H9 (cell line): ENCODE measurements at regions not wholly inside any gene's neighbourhood (a gene's known extent, or its start where the extent isn't known, plus 50 kb on each side); places are given as distances from the start of the nearest gene placed in this dataset.

Source experiments
- DNase-seq: peaks from one replicate; pipeline ENCODE4 v3.0.0-alpha.2; 2017
- H2AFZ ChIP-seq: one replicate; pipeline ENCODE4 v1.6.1; 2013; ENCODE audit warnings: mild to moderate bottlenecking, low read length, control low read depth, moderate library complexity
- H2AK5ac ChIP-seq: 2 replicates; pipeline ENCODE4 v1.6.1; 2013; ENCODE audit warnings: low read length, control low read depth, mixed read lengths; ENCODE audit not compliant: insufficient read length
- H2BK120ac ChIP-seq: one replicate; pipeline ENCODE4 v1.6.1; 2013; ENCODE audit warnings: low read depth, mild to moderate bottlenecking, low read length, control low read depth, inconsistent platforms; ENCODE audit not compliant: poor library complexity, severe bottlenecking
- H2BK12ac ChIP-seq: 2 replicates; pipeline ENCODE4 v1.6.1; 2013; ENCODE audit warnings: low read length, control low read depth, mixed read lengths, low read depth; ENCODE audit not compliant: insufficient read length
- H2BK15ac ChIP-seq: 2 replicates; pipeline ENCODE4 v1.6.1; 2013; ENCODE audit warnings: low read depth, low read length, control low read depth
- H2BK20ac ChIP-seq: one replicate; pipeline ENCODE4 v1.6.1; 2013; ENCODE audit warnings: low read depth, mild to moderate bottlenecking, low read length, control low read depth, inconsistent platforms; ENCODE audit not compliant: poor library complexity, severe bottlenecking
- H2BK5ac ChIP-seq: 2 replicates; pipeline ENCODE4 v1.6.1; 2013; ENCODE audit warnings: low read length, control low read depth, mixed read lengths; ENCODE audit not compliant: insufficient read length
- H3K14ac ChIP-seq: 2 replicates; pipeline ENCODE4 v1.6.1; 2013; ENCODE audit warnings: low read length, control low read depth; ENCODE audit not compliant: insufficient read depth
- H3K18ac ChIP-seq: 2 replicates; pipeline ENCODE4 v1.6.1; 2013; ENCODE audit warnings: low read depth, mild to moderate bottlenecking, mixed read lengths, low read length, control low read depth; ENCODE audit not compliant: insufficient read length
- H3K23ac ChIP-seq: 2 replicates; pipeline ENCODE4 v1.6.1; 2013; ENCODE audit warnings: low read length, control low read depth, mixed read lengths, low read depth; ENCODE audit not compliant: insufficient read length
- H3K23me2 ChIP-seq: 2 replicates; pipeline ENCODE4 v1.6.1; 2013; ENCODE audit warnings: low read depth, mild to moderate bottlenecking, mixed read lengths, low read length, control low read depth; ENCODE audit not compliant: insufficient read length, poor library complexity, severe bottlenecking
- H3K27ac ChIP-seq: 2 replicates; pipeline ENCODE4 v1.5.1; 2013; ENCODE audit warnings: low read length, control low read depth, mixed read lengths, low read depth; ENCODE audit not compliant: insufficient read length
- H3K27me3 ChIP-seq: 2 replicates; pipeline ENCODE4 v1.6.1; 2013; ENCODE audit warnings: low read length, control low read depth, inconsistent platforms; ENCODE audit not compliant: insufficient read depth
- H3K4ac ChIP-seq: 2 replicates; pipeline ENCODE4 v1.6.1; 2013; ENCODE audit warnings: low read depth, mild to moderate bottlenecking, control low read depth, inconsistent platforms, low read length, moderate library complexity
- H3K4me1 ChIP-seq: 2 replicates; pipeline ENCODE4 v1.6.1; 2013; ENCODE audit warnings: low read length, control low read depth, inconsistent platforms; ENCODE audit not compliant: insufficient read depth
- H3K4me2 ChIP-seq: 2 replicates; pipeline ENCODE4 v1.6.1; 2013; ENCODE audit warnings: low read length, control low read depth, mixed read lengths; ENCODE audit not compliant: insufficient read length, insufficient read depth
- H3K56ac ChIP-seq: 2 replicates; pipeline ENCODE4 v1.6.1; 2013; ENCODE audit warnings: low read depth, mild to moderate bottlenecking, mixed read lengths, low read length, control low read depth; ENCODE audit not compliant: insufficient read length
- H3K79me1 ChIP-seq: 2 replicates; pipeline ENCODE4 v1.6.1; 2013; ENCODE audit warnings: low read depth, mild to moderate bottlenecking, moderate library complexity, low read length, control low read depth, inconsistent platforms; ENCODE audit not compliant: insufficient read depth, poor library complexity, severe bottlenecking
- H3K79me2 ChIP-seq: 2 replicates; pipeline ENCODE4 v1.6.1; 2013; ENCODE audit warnings: low read length, control low read depth, inconsistent platforms; ENCODE audit not compliant: insufficient read depth
- H3K9ac ChIP-seq: 2 replicates; pipeline ENCODE4 v1.6.1; 2013; ENCODE audit warnings: low read length, control low read depth, mixed read lengths; ENCODE audit not compliant: insufficient read length; ENCODE audit errors: extremely low read depth
- H3K9me3 ChIP-seq: one replicate; pipeline ENCODE4 v1.6.1; 2013; ENCODE audit warnings: low read depth, low read length, inconsistent platforms; ENCODE audit not compliant: control insufficient read depth
- H3T11ph ChIP-seq: one replicate; pipeline ENCODE4 v1.6.1; 2013; ENCODE audit warnings: mild to moderate bottlenecking, low read length, control low read depth, inconsistent platforms
- H4K20me1 ChIP-seq: one replicate; pipeline ENCODE4 v1.6.1; 2013; ENCODE audit not compliant: control insufficient read depth, insufficient read length, insufficient read depth
- H4K5ac ChIP-seq: 2 replicates; pipeline ENCODE4 v1.6.1; 2013; ENCODE audit warnings: low read depth, mild to moderate bottlenecking, mixed read lengths, low read length, control low read depth; ENCODE audit not compliant: insufficient read length
- H4K8ac ChIP-seq: replicated peaks from 2 replicates; pipeline ENCODE4 v1.6.1; 2013; ENCODE audit warnings: low read length, control low read depth, mixed read lengths, low read depth; ENCODE audit not compliant: insufficient read length
- H4K91ac ChIP-seq: 2 replicates; pipeline ENCODE4 v1.6.1; 2013; ENCODE audit warnings: low read depth, mild to moderate bottlenecking, moderate library complexity, mixed read lengths, low read length, control low read depth; ENCODE audit not compliant: insufficient read length
- H3K27ac Mint-ChIP-seq, 3 experiments: 2 replicates in 2 of 3; 3 replicates in 1 of 3; pipeline ENCODE4 v1.8.0; 2020 to 2021; ENCODE audit warnings: mixed read lengths in 3 of 3, mild to moderate bottlenecking in 1 of 3, moderate library complexity in 1 of 3
- H3K27me3 Mint-ChIP-seq: 2 replicates; pipeline ENCODE4 v1.8.0; 2021; ENCODE audit warnings: low read depth, mild to moderate bottlenecking, moderate library complexity, mixed read lengths
- H3K36me3 Mint-ChIP-seq, 3 experiments: 2 replicates in 2 of 3; 3 replicates in 1 of 3; pipeline ENCODE4 v1.8.0; 2020 to 2021; ENCODE audit warnings: low read depth in 3 of 3, mixed read lengths in 3 of 3; ENCODE audit not compliant: insufficient read depth in 1 of 3
- H3K4me1 Mint-ChIP-seq, 2 experiments: 2 replicates each; pipeline ENCODE4 v1.8.0; 2020; ENCODE audit warnings: mixed read lengths in 2 of 2
- H3K4me3 Mint-ChIP-seq, 2 experiments: 2 replicates in 1 of 2; 3 replicates in 1 of 2; pipeline ENCODE4 v1.8.0; 2020 to 2021; ENCODE audit warnings: mild to moderate bottlenecking in 2 of 2, mixed read lengths in 2 of 2, moderate library complexity in 1 of 2
- H3K9me3 Mint-ChIP-seq, 2 experiments: 2 replicates in 1 of 2; 3 replicates in 1 of 2; pipeline ENCODE4 v1.8.0; 2020; ENCODE audit warnings: mild to moderate bottlenecking in 2 of 2, mixed read lengths in 2 of 2, moderate library complexity in 1 of 2
- CTCF ChIP-seq: fragments of 200-600 bp; sonication (generic); conservative IDR thresholded peaks from 3 replicates; pipeline ENCODE4 v1.8.0; 2021; ENCODE audit warnings: antibody characterized with exemption, mild to moderate bottlenecking
- WGBS: extraction: QIAGEN DNeasy Blood & Tissue Kit; methylation state at CpG from one replicate; pipeline ENCODE4 v1.1.7; 2013; ENCODE audit warnings: missing lambda C conversion rate, low lambda C conversion rate, mixed read lengths; ENCODE audit not compliant: insufficient read length; ENCODE audit errors: extremely low coverage; 5-methylcytosine and 5-hydroxymethylcytosine counted together

- H3T11ph ChIP-seq, result no peak overlapping the region
- no peaks in the 10 kb centered on the region for H3K9me3 Mint-ChIP-seq
- no peaks in the 10 kb centered on the region; the same call in 1 of the 2 replicates for H3K27me3 Mint-ChIP-seq
- H2BK12ac ChIP-seq, result no peak overlapping the region
- H3K9me3 ChIP-seq, result no peaks in the 10 kb centered on the region
- no peak overlapping the region for H2BK5ac ChIP-seq
- no peak overlapping the region for H3K18ac ChIP-seq
- no CpG with 5 or more reads among the region's 5 CpGs for WGBS
- H3K27ac Mint-ChIP-seq, result no peak overlapping the region; a peak in 1 of 7 replicates
- H3K4me1 ChIP-seq, result no peaks in the 10 kb centered on the region
- no peak for DNase-seq
- H3K4me2 ChIP-seq, result no peak overlapping the region
- H3K9ac ChIP-seq, result no peak overlapping the region
- no peaks in the 10 kb centered on the region for H3K36me3 Mint-ChIP-seq
- no peak overlapping the region for H3K14ac ChIP-seq
- no peak overlapping the region for H4K8ac ChIP-seq
- no peak overlapping the region for H2BK120ac ChIP-seq
- H4K20me1 ChIP-seq, result no peaks in the 10 kb centered on the region
- TF ChIP-seq CTCF, result no peak
- H3K23ac ChIP-seq, result no peak overlapping the region
- H3K79me1 ChIP-seq, result no peaks in the 10 kb centered on the region
- no peaks in the 10 kb centered on the region for H3K4me1 Mint-ChIP-seq
- H3K27me3 ChIP-seq, result no peaks in the 10 kb centered on the region
- no peak overlapping the region for H4K91ac ChIP-seq
- no peak overlapping the region for H2BK15ac ChIP-seq
- H4K5ac ChIP-seq, result no peak overlapping the region
- H2BK20ac ChIP-seq, result no peak overlapping the region
- H3K56ac ChIP-seq, result no peak overlapping the region
- no peaks in the 10 kb centered on the region for H3K23me2 ChIP-seq
- no peak overlapping the region for H3K27ac ChIP-seq
- no peak overlapping the region for H3K4me3 Mint-ChIP-seq
- no peak overlapping the region for H2AFZ ChIP-seq
- H3K4ac ChIP-seq, result no peak overlapping the region
- no peak overlapping the region for H2AK5ac ChIP-seq
- H3K79me2 ChIP-seq, result no peaks in the 10 kb centered on the region
Observed at GRCh38 chr16:8087597-8088289, 502.6 kb downstream of the TMEM114 start.
